Spleen (tissue), 11 donors: ENCODE measurements at regions not wholly inside any gene's neighbourhood (a gene's known extent, or its start where the extent isn't known, plus 50 kb on each side); places are given as distances from the start of the nearest gene placed in this dataset.
"Not testable (repeated sequence)": the region's sequence is repeated elsewhere in the genome, so short reads cannot be mapped to it uniquely, and the experiment has no call there.

Experiments used
- DNase-seq: peaks from one replicate; pipeline ENCODE4 v3.0.0-alpha.2; 2020
- H3K27ac ChIP-seq, 8 donors: fragments of 200-600 bp; sonication (generic) in 7 of 8; 1 replicate in 4 of 8; 2 replicates in 4 of 8; pipeline versions ENCODE4 v1.5.0 to v1.8.0; 2016 to 2021; ENCODE audit warnings: inconsistent platforms in 4 of 8, mild to moderate bottlenecking in 4 of 8, moderate library complexity in 1 of 8
- H3K27me3 ChIP-seq, 7 donors: fragments of 200-600 bp; sonication (generic) in 6 of 7; replicated peaks in 1 of 7; 1 replicate in 4 of 7; 2 replicates in 3 of 7; pipeline versions ENCODE4 v1.5.0 to v1.8.0; 2016 to 2021; ENCODE audit warnings: inconsistent platforms in 3 of 7, mild to moderate bottlenecking in 1 of 7
- H3K36me3 ChIP-seq, 6 donors: fragments of 200-600 bp; sonication (generic) in 5 of 6; 1 replicate in 4 of 6; 2 replicates in 2 of 6; pipeline versions ENCODE4 v1.5.0 to v1.8.0; 2016 to 2021; ENCODE audit warnings: inconsistent platforms in 2 of 6
- H3K4me1 ChIP-seq, 6 donors: fragments of 200-600 bp; sonication (generic) in 5 of 6; 1 replicate in 3 of 6; 2 replicates in 3 of 6; pipeline versions ENCODE4 v1.5.0 to v1.8.0; 2016 to 2021; ENCODE audit warnings: inconsistent platforms in 3 of 6
- H3K4me3 ChIP-seq, 8 donors: fragments of 200-600 bp; sonication (generic) in 7 of 8; 1 replicate in 4 of 8; 2 replicates in 4 of 8; pipeline versions ENCODE4 v1.5.0 to v1.8.0; 2016 to 2021; ENCODE audit warnings: inconsistent platforms in 4 of 8, mild to moderate bottlenecking in 4 of 8, moderate library complexity in 2 of 8
- H3K9me3 ChIP-seq, 8 donors: fragments of 200-600 bp; sonication (generic) in 7 of 8; 1 replicate in 4 of 8; 2 replicates in 4 of 8; pipeline versions ENCODE4 v1.5.0 to v1.8.0; 2016 to 2021; ENCODE audit warnings: inconsistent platforms in 4 of 8
- CTCF ChIP-seq, 11 experiments: fragments of 200-600 bp in 7 of 11; fragments of 450-650 bp in 4 of 11; sonication (generic) in 4 of 11; IDR thresholded peaks in 8 of 11; conservative IDR thresholded peaks in 3 of 11; 1 replicate in 7 of 11; 2 replicates in 4 of 11; pipeline versions ENCODE4 v1.4.0 to v1.8.0; 2016 to 2021; ENCODE audit warnings: antibody characterized with exemption in 11 of 11, inconsistent platforms in 4 of 11, mild to moderate bottlenecking in 1 of 11
- POLR2A ChIP-seq, 3 donors: fragments of 450-650 bp; IDR thresholded peaks; one replicate each; pipeline ENCODE4 v1.5.1; 2017; ENCODE audit warnings: antibody characterized with exemption in 3 of 3, mild to moderate bottlenecking in 1 of 3
- POLR2AphosphoS5 ChIP-seq, 3 donors: sonication (generic); formaldehyde crosslinking; IDR thresholded peaks; one replicate each; pipeline ENCODE4 v1.5.1; 2017; ENCODE audit warnings: antibody characterized with exemption in 3 of 3
- WGBS, 5 donors: extraction: QIAGEN DNeasy Blood & Tissue Kit in 3 of 5; methylation state at CpG; one replicate each; pipeline versions ENCODE4 v1.1.5 to v1.1.7; 2013 to 2018; 5-methylcytosine and 5-hydroxymethylcytosine counted together
- intact Hi-C: fragments of 100-400 bp; cut with DNase I; formaldehyde crosslinking; loops from one replicate; pipeline ENCODE4 v1.15.0; 2023; ENCODE audit warnings: low total_unique reads
- donor health status: healthy with polysubstance abuse.
- donor health status: DM: no; HTN: no; CAD: no; lungs with moderate emphysema.
- donor health status: DM: no; HTN: no; CAD: no.
- donor health status: Bipolar disorder and iron deficiency.
- donor health status: healthy.
- donor health status: DM: no; HTN: no; CAD: no.
- donor health status: DM: yes; HTN: yes; CAD: no.

- Histone ChIP-seq H3K4me1 (peaks cover 0 to 24% (median 10%) of the 10 kb centered on the region in 6 donors), H3K4me3 (no peak overlapping the region), H3K27me3 (no peaks in the 10 kb centered on the region), H3K9me3 (no peaks in the 10 kb centered on the region), H3K36me3 (no peaks in the 10 kb centered on the region), H3K27ac (no peak overlapping the region)
- TF ChIP-seq POLR2A (IDR thresholded peaks at IDR 0.05) (no peak), CTCF (IDR thresholded peaks at IDR 0.05 in 8 of 11, conservative IDR thresholded peaks at IDR 0.05 in 3 of 11) (no peak), POLR2AphosphoS5 (IDR thresholded peaks at IDR 0.05) (no peak)
- intact Hi-C loops: no loop called here
- WGBS, 5 donors: 81 to 89% (median 86%) methylated on average over 3 of the region's 3 CpGs
- DNase-seq: no peak
These were observed 131.3 kb downstream of the MACIR start for GRCh38 chr5:103389846-103390245.

GRCh38 chr5:103389357-103389756 is 130.8 kb downstream of the MACIR start:
- H3K9me3 ChIP-seq: peaks cover 0 to under 1% (median 0%) of the 10 kb centered on the region in 8 donors
- TF ChIP-seq POLR2A (IDR thresholded peaks at IDR 0.05): no peak
- no peak for TF ChIP-seq CTCF (IDR thresholded peaks at IDR 0.05 in 8 of 11, conservative IDR thresholded peaks at IDR 0.05 in 3 of 11)
- no peak for TF ChIP-seq POLR2AphosphoS5 (IDR thresholded peaks at IDR 0.05)
- no peak overlapping the region for H3K4me3 ChIP-seq
- no peak for DNase-seq
- peaks cover 0 to 21% (median 10%) of the 10 kb centered on the region in 6 donors for H3K4me1 ChIP-seq
- H3K27me3 ChIP-seq: no peaks in the 10 kb centered on the region
- no peak overlapping the region for H3K27ac ChIP-seq
- intact Hi-C loops: no loop called here
- WGBS, 5 donors: 89 to 97% (median 92%) methylated on average over 2 of the region's 2 CpGs
- H3K36me3 ChIP-seq: no peaks in the 10 kb centered on the region

- Histone ChIP-seq H3K9me3 (peaks cover 0 to 18% (median 0%) of the 10 kb centered on the region in 8 donors), H3K4me3 (no peak overlapping the region), H3K4me1 (no peaks in the 10 kb centered on the region), H3K27ac (no peak overlapping the region), H3K27me3 (no peaks in the 10 kb centered on the region), H3K36me3 (no peaks in the 10 kb centered on the region)
- TF ChIP-seq POLR2A (IDR thresholded peaks at IDR 0.05): no peak
- no peak for TF ChIP-seq POLR2AphosphoS5 (IDR thresholded peaks at IDR 0.05)
- no peak for TF ChIP-seq CTCF (IDR thresholded peaks at IDR 0.05 in 8 of 11, conservative IDR thresholded peaks at IDR 0.05 in 3 of 11)
- DNase-seq: no peak
- intact Hi-C loops: no loop called here
These were observed 127.2 kb downstream of the MACIR start for GRCh38 chr5:103385722-103386121.

GRCh38 chr5:103377638-103378037 is 119.1 kb downstream of the MACIR start:
- intact Hi-C loops, H3K9me3 ChIP-seq: not testable (repeated sequence)
- 55 to 79% (median 69%) methylated on average over 4 of the region's 4 CpGs for WGBS, 5 donors

More at GRCh38 chr5:103377638-103378037, 119.1 kb downstream of the MACIR start:
- not testable (repeated sequence) for H3K4me3 ChIP-seq, DNase-seq, H3K27ac ChIP-seq, H3K36me3 ChIP-seq, H3K27me3 ChIP-seq, H3K4me1 ChIP-seq
